ENCODE measurements at regions not wholly inside any gene's neighbourhood (a gene's known extent, or its start where the extent isn't known, plus 50 kb on each side); places are given as distances from the start of the nearest gene placed in this dataset.

GRCh38 chr12:77619425-77619824 lies 211.3 kb upstream of the NAV3 start:
- DNase-seq = peak; percentile 38

- no peak for DNase-seq
Observed at GRCh38 chr12:77617818-77618217, 212.9 kb upstream of the NAV3 start.

- no peak for DNase-seq
Observed at GRCh38 chr12:77615332-77615731, 215.4 kb upstream of the NAV3 start.

- no peak for DNase-seq
Observed at GRCh38 chr12:77613411-77613810, 217.3 kb upstream of the NAV3 start.

- DNase-seq = no peak
Observed at GRCh38 chr12:77610446-77610845, 220.2 kb upstream of the NAV3 start.

- DNase-seq = no peak
Observed at GRCh38 chr12:77609016-77609415, 221.7 kb upstream of the NAV3 start.

- DNase-seq = peak; percentile 89
Observed at GRCh38 chr12:77608271-77608824, 222.3 kb upstream of the NAV3 start.

- no peak for DNase-seq
Observed at GRCh38 chr12:77606348-77606747, 224.3 kb upstream of the NAV3 start.

- DNase-seq = peak; percentile 92
Observed at GRCh38 chr12:77603946-77604345, 226.7 kb upstream of the NAV3 start.

- DNase-seq = no peak
Observed at GRCh38 chr12:77601069-77601468, 229.6 kb upstream of the NAV3 start.

GRCh38 chr12:77600468-77600843 lies 230.2 kb upstream of the NAV3 start:
- no peak for DNase-seq

GRCh38 chr12:77599782-77600467 lies 230.8 kb upstream of the NAV3 start:
- DNase-seq = no peak

GRCh38 chr12:77594366-77594765 lies 236.3 kb upstream of the NAV3 start:
- peak; percentile 87 for DNase-seq

GRCh38 chr12:77592836-77593235 lies 237.9 kb upstream of the NAV3 start:
- DNase-seq = peak; percentile 89

GRCh38 chr12:77591959-77592743 lies 238.5 kb upstream of the NAV3 start:
- peak; percentile 95 for DNase-seq

- DNase-seq = no peak
Observed at GRCh38 chr12:77590306-77590705, 240.4 kb upstream of the NAV3 start.

GRCh38 chr12:77584860-77585259 lies 245.8 kb upstream of the NAV3 start:
- peak; percentile 76 for DNase-seq

- no peak for DNase-seq
Observed at GRCh38 chr12:77578466-77579220, 252.1 kb upstream of the NAV3 start.

GRCh38 chr12:77577791-77578190 lies 252.9 kb upstream of the NAV3 start:
- no peak for DNase-seq

GRCh38 chr12:77575376-77575919 lies 255.2 kb upstream of the NAV3 start:
- no peak for DNase-seq

GRCh38 chr12:77572371-77572770 lies 258.3 kb upstream of the NAV3 start:
- DNase-seq = no peak

GRCh38 chr12:77571768-77572167 lies 258.9 kb upstream of the NAV3 start:
- no peak for DNase-seq

- no peak for DNase-seq
Observed at GRCh38 chr12:77571127-77571526, 259.6 kb upstream of the NAV3 start.
